HG02610 (cell line): ENCODE measurements at regions not wholly inside any gene's neighbourhood (a gene's known extent, or its start where the extent isn't known, plus 50 kb on each side); places are given as distances from the start of the nearest gene placed in this dataset.

Experiments used
- ATAC-seq: cut with Tn5 transposase; IDR thresholded peaks from one replicate; pipeline ENCODE4 v1.9.1; 2021; ENCODE audit warnings: mild to moderate bottlenecking, moderate library complexity; ENCODE audit not compliant: unreplicated experiment

DNA sequence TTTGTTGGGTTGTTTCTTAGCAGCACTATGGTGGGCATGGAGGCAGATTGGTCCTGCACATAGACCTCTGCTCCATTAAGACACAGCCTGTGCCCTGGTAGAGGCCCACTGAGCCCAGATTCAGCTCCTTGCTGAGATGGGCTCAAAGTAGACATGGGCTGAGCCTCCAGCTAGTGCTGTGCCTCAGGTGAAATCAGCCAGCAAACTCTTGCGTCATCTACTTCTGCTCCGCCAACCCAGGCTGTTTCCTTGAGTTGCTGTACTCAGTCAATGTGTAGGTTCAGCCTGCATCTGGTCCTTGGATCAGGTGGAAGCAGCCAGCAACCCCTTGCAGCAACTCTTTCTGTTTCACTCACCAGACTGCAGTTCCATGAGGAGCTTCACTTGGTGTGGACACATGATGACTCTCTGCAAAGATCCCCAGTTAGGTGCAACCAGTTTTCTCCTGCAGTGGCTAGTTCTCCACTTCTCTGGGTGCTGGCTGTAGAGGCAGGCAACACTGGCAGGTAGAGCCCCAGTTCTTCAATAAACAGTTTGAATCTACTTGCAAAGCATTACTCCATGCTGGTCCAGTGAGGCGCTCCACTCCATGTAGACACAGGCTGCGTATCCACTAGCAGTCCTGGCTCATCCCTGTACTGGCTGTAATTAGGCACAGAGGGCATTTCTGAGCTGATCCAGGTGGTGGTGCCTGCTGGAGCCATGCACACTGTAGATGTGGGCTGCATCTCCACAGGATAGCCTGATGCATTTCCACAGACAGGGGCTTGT, 199.0 kb upstream of the MAMLD1 start:
- no peak for ATAC-seq

DNA sequence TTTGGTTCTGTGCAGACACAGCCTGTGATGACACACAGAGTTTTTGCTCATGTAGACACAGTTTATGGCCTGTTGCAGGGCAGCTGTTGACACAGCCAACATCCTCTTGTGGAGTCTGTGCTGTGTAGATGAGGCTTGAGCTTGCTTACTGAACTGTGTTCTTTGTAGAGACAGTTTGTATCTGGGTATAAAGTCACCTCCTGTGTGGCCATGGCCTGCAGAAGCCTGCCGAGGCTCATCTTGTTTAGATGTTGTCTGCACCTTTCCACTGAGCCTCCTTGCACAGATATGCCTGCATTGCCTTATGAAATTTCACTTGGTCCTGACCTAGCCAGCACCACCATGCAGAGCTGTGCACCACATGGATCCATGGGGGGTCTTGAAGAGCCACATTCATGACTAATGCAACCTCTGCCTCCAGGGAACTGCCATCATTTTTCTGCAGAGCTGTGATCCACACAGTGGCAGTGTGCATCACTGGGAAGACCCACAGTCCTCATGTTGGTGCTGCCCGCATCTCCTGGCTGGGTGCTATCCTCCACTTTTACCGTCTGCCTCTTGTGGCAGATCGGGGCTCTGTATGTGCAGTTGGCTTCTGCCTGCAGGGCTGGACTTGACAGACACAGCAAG, 198.0 kb upstream of the MAMLD1 start:
- no peak for ATAC-seq

GRCh38 chrX:150165776-150166610, 197.1 kb upstream of the MAMLD1 start:
- ATAC-seq: no peak

DNA sequence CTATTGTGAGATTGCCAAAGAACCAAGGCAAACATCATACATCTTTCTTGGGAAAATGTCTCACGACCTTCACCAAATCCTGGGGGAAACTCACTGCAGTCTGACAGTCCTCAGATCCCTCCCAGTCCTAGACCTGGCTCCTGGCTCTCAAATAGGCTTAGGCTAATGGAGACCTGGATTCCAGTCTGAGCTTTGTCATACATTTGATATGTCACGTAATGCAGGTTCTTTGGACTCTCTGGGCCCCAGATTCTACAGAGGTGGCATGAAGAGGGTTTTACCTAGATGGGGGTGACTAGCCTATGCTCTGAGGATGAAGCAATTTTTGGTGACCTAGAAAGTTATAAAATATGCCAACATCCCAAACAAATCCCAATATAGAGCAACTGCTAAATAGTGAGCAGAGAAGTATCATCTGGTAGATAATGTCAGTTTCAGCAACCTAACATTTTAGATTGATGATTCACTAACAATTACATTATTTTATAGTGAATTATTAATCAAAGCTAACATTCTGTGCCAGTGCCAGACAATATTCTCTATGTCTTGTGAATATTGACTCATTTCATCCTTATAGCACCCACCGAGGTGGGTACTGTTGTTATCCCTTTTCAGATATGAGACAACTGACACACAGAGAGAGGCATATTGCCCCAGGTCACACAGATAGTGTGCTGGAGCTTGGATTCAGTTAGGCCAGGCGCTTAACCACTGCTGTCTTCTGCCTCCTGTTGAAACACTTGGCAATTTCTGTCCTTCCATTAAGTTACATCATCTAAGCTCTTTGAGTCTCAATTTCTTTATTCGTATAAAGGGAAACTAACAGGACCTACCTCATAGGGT, 195.4 kb upstream of the MAMLD1 start:
- no peak for ATAC-seq

DNA sequence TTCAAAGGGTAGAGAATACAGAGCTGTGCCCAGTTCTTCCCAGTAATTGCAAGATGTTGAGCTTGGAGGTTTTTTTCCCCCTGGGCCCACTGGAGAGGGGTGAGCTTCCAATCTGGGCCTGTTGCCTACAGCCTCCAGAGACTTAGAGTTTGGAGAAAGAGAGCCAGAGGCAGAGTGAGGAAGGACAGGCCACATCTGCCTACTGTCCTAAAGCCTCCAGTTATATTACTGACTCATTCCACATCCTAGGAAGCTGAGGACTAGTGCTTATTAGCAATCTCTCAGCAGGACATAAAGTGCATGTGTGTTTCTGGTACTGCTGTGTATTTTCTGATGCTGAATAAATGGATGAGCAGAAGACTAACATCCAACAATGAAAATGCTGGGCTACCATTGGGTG, 181.0 kb upstream of the MAMLD1 start:
- no peak for ATAC-seq

- ATAC-seq: no peak
These were observed 178.6 kb upstream of the MAMLD1 start for GRCh38 chrX:150184491-150184890.

- ATAC-seq: no peak
These were observed 177.4 kb upstream of the MAMLD1 start for GRCh38 chrX:150185766-150186165.

DNA sequence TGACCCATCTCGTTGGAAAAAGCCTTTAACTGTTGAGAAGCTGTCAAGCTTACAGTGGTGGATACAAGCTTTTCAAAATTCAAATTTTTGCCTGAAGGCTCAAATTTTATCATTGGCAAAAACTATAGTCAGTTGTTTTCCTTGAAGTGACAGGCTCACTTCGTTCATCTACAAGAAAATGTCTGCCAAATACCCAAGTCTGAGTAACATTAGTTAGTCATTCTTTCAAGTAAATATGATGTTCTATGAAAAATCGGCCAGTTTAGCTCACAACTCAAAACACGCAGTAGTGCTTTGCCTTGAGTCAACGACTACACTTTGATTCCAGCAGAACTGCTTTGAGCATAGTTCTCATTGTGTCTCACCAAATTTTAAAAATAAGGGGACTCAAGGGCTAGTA, 170.3 kb upstream of the MAMLD1 start:
- ATAC-seq: no peak

DNA sequence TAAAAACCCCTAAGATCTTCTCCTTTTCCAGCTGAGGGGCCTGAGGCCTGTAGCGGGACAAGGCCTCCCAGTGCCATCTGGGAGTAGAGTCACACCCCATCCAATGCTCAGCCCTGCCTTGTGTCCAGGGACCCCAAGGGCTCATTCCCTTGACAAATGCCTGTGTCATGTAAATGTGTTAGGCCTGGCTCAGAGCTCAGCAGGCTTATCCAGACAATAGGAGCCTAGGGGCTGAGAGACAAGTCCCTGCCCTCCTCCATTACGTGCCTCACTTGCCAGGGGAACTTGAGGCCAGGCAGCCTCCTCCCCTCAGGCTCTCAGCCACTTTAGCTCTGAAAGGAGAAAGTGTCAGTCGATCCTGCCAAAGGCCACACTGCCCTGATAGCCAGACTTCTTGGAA, 166.8 kb upstream of the MAMLD1 start:
- ATAC-seq: no peak

- ATAC-seq: no peak
These were observed 165.7 kb upstream of the MAMLD1 start for GRCh38 chrX:150197388-150197787.

- ATAC-seq: no peak
These were observed 164.3 kb upstream of the MAMLD1 start for GRCh38 chrX:150198776-150199175.

GRCh38 chrX:150199181-150199580, 163.9 kb upstream of the MAMLD1 start:
- ATAC-seq: no peak

DNA sequence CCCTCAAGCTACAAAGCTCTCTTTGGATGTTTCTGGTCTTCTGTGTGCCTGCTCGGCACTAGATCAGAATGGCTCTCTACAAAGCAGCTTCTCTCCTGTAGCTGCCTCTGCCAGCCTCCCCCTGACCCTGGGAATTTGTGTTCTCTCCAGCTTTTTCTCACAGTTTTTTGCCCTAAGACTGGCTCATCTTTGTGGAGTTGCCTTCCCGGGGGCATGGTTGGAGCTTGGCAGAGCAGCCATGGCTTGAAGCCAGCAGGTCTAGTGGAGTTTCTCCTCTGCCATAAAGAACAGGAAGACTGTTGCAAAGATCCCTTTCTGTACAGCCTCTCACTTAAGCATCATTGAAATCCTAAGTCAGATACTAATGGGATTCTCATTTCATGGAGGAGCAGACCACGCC, 163.3 kb upstream of the MAMLD1 start:
- ATAC-seq: no peak

DNA sequence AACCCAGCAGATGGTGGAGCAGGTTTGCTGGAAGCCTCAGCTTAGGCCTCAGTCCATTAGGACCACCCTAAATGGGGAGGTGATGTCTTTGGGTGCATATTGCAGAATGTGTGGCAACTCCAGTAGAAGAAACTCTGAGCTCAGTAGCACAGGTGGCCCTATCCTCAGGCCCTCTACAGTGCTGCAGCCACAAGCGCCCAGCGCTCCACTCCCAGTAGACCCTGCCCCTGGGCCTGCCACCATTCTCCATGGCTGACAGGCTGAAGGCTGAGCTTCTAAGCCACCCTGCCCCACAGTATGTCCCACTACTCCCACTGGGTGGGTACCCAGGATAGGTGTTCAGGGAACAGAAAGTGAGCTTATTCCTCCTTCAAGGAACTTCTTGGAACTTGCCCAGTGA, 162.8 kb upstream of the MAMLD1 start:
- ATAC-seq: no peak

GRCh38 chrX:150200820-150201287, 162.3 kb upstream of the MAMLD1 start:
- peak; percentile 99 for ATAC-seq

GRCh38 chrX:150201391-150201790, 161.7 kb upstream of the MAMLD1 start:
- no peak for ATAC-seq

- ATAC-seq: no peak
These were observed 161.3 kb upstream of the MAMLD1 start for GRCh38 chrX:150201841-150202240.

DNA sequence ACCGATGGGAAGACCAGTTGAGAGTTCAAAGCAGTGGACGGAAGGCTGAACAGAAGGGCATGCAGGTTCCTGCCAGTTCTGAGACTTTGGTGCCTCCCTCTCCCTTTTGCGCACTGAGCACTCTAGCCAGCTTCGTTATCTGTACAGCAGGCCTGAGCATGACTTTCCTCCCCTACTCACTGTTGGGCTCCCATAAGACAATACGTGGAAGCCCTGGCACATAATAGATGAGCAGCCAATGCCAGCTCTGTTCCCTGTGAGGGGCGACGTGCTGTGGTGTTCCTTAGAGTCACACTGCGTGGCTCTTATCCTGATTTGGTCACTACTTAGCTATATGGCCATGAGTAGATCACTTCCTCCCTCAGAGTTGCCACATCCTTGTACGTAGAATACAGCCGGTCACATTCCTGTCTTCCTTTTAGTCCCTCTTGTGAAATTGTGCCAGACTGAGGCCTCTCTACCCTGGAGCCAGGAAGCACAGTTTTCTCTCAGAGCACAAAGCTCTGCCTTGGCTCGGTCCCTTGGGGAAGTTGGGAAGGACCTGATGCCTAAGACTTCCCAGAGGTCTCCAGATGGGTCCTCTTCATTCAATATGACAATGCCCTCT, 160.4 kb upstream of the MAMLD1 start:
- no peak for ATAC-seq

DNA sequence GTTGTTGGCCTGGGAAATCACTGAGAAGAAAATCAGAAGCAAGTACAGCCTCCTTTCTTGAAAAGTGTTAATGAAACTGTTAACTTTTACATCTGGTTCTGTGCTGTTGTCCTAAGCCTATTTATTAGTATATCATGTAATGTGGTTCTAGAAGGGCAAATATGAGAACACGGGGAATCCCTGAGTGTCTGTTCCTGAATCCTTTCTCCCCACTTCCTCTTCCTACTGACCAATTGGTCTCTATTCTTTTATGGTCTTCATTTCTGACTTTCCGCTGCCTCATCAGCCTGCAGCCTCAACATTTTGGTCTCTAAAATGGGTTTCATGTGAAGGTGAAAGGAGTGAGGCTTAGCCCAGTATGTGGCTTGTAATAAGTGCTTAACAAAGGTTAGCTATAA, 159.9 kb upstream of the MAMLD1 start:
- ATAC-seq: no peak

GRCh38 chrX:150205011-150205410, 158.1 kb upstream of the MAMLD1 start:
- ATAC-seq: no peak
